ENCODE measurements at regions not wholly inside any gene's neighbourhood (a gene's known extent, or its start where the extent isn't known, plus 50 kb on each side); places are given as distances from the start of the nearest gene placed in this dataset.

DNA sequence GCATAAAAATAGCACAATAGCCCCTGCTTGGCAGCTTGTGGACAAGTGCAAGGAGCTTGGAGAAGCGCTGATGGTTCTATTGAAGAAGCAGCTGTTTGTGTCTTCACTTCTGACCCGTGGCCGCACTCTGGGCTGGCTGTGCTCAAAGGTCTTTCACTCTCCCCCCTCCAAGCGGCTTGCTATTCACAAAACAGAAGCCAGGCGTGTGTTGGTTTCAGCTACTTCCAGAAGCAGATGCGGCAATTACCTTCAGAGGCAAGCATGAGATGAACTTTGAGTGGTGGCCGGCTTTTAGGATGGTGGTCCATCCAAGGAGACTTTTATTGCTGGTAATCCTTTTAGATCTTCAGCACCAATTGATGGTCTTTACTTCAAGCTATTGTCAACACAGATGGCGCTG, 188.5 kb upstream of the ARGLU1 start:
- FAIRE-seq = no peak

DNA sequence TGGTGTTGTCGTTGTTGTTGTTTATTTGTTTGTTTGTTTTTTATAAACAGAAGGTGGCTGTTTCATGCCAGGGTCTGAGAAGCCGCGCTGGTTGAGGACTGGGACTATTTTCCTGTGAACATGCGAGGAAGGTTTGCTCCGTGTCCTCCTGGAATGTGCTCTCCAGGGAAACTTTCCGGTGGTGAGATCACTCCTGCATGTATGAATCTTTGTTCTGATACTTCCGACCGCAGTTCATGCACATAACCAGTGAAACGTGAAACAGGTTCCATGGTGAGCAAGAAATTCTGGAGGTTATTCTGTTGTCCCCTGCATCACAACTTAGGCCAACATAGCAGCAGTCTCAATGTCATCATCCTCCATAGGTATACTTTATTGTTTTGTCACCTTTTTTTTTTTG, 187.6 kb upstream of the ARGLU1 start:
- FAIRE-seq = no peak

DNA sequence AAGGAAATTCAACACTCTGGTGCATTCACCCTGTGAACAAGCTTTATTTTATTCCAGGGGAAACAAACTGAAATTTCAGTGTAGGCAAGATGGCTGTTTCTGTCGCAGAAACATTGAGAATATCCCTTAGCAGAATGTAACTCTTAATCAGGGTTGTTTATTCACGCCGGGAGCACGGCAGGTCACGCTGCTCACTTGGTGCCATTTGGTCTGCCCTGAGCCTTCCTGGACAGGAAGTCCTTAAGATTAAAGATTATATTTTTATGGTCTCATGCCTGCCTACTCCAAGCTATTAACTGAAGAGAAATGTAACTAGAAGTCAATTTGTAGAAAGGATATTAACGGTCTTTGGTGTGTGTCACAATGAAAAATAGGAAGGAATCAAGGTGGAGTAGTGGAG, 185.3 kb upstream of the ARGLU1 start:
- no peak for FAIRE-seq

DNA sequence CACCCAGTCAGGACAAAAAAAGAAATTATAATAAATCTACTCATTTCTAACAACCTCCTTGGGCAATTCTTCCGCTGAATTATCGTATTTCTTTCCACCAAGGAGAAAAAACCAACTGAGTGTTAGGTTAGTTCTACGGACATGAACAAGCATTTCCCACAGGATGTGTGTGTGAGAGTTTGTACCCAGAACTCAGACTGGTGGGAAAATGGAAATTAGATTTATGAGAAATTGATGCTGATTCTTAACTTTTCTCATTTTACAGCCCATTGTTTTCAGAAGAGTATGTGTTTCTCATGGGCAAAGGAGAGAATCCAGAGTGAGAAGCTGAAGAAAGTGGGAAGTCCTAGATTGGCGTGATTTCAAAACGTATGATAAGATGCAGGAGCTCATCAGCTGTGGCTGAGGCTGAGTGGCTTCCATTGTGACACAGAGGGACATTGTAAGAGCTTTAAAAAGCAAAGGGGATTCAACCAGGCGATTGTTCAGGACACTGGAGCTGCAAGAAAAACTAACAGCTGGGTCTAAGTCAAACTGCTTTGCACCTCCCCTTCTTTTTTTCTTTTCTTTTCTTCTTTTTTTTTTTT, 184.7 kb upstream of the ARGLU1 start:
- no peak for FAIRE-seq

DNA sequence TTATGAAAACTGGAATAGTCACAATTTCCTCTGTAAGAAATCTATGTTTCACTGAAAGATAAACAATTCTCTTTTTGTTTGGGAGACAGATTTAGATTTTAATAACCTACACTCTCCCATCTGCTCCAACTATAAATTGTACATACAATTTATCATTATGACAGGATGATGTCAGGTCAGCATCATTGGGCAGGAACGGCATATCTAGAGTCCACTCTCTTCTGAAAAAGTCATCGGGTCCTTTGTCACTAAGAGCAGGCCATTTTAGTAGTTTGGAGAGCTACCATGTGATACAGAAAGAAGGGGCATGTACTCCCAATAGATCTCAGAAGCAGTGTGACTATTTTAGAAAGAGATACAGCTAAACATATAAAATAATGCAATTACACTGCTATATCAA, 180.8 kb upstream of the ARGLU1 start:
- no peak for FAIRE-seq

DNA sequence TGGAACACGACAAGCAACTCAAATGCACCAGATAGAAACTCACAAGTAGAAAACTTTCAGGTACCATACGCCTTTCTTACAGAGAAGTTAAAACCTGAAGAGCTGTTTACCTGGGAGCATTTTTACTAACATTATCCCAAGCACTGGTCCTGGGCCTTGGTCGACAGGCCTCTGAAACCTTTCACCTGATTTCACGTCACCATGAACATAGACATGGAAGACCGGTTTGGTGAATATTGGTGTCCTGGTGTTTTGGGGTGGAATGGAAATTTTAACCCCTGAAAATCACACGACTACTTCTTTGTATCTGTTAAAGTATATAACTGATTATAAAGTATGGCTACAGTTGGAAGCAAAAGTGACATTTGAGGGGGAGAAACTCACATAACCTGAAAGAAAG, 176.6 kb upstream of the ARGLU1 start:
- no peak for FAIRE-seq

DNA sequence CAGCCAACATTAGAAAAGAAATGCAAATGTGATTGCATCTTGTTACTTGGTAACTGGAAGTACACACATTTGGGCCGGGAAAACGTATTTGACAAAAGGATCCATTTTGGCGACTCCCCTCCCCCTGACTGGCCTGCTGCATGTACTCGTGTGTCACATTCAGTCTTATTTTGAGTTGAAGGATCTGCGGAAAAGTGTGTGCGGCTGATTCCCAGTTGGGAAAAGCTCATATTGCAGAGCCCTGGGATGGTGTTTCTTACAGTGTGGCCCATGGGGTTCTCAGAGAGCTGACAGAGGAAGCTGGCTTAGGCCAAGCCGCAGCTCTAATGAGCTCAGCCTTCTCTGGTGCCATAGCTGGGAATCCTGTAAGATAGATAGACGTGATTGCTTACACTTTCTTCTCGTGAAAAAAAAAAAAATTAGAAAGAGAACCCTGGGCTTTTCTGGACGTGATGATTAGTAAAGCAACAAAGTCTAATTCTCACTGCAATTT, 170.3 kb upstream of the ARGLU1 start:
- no peak for FAIRE-seq

DNA sequence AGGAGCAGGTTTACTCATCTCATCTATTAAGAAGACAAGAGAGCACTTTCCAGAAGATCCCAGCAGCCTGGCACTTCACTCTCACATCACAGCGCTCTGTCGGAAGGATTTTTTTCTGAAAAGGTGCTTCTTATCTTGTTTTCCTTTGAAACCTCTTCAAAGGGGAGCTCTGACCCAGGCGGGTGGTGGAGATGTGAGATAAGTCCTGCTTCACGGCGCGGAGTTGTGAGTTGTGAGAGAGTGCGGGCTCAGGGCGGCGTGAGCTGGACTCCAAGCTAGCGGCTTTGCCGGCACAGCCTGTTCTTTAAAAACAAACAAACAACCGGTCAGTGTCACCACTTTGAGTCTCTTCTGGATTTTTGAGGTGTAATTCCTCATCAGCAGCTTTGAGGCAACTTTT, 169.0 kb upstream of the ARGLU1 start:
- no peak for FAIRE-seq

DNA sequence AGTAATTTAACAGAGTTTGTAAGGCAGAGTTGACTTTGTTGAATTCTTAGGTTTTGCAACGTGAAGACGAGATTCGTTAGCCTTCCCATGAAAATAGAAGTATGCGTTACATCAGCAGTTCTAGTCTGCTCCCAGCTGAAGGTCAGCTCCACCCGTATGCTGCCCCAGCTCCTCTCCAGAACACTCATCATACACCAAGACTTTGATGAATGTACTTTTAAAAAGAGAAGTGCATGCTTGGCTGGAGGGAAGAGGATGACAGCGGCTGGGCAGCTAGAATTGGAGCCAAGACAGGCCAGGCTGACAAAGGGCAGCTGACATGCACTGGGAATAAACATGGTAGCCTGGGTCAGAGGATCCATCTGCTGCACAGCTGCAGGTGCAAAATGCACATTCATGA, 166.3 kb upstream of the ARGLU1 start:
- FAIRE-seq = no peak

DNA sequence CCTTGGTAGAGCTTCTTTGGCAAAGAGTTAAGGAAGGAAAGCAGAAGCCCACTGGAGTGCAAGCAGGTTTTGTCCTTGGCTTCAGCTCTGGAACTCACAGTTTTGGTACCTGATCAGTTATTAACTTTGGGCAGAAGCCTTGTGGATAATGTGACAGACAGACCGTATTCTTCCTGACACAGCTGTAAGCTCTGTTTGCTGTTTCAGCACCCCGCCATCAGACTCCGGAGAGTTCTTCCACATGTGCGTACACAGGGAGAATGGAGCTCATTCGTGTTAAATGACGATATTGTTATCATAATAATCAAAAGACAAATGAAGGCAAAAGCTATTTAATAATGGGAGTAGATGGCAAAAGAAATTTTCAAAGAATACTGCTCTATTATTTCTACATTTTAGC, 155.1 kb upstream of the ARGLU1 start:
- FAIRE-seq = no peak

DNA sequence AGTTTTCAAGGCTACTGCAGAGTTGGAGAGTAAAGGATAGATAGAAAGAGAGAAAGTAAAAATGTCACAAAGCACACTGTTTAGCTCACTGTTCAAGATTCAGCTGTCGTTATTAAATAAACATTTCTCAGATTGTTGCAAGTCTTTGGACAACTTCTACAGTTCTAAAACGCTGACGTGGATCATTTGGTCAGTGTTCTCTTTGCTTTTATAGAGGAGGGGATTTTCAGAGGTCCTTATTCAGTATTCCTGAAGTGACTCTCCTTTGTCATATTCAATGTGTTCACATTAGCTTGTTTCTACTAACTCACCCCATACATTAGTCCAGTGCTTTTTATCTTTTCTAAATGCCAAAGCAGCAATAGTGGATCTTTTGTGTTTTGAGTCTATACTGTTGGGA, 154.7 kb upstream of the ARGLU1 start:
- no peak for FAIRE-seq

DNA sequence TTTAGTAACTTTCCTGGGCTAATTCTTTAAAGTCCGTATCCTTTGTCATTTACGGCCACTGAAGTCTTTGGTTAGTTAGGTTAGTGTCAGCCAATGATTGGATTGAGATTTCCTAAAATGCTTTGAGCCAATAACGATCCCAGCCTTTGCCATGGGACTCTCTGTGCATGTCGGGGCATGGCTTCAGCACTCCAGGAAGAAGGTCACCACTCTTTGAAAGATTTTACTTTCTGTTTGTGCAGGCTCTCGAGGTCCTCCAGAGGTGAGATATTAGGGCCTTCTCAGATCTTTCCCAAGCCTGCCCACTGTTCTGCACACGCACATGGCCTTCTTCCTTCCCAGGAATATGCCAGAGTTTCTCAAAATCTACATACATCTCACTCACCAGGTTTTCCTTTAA, 153.7 kb upstream of the ARGLU1 start:
- FAIRE-seq = no peak

DNA sequence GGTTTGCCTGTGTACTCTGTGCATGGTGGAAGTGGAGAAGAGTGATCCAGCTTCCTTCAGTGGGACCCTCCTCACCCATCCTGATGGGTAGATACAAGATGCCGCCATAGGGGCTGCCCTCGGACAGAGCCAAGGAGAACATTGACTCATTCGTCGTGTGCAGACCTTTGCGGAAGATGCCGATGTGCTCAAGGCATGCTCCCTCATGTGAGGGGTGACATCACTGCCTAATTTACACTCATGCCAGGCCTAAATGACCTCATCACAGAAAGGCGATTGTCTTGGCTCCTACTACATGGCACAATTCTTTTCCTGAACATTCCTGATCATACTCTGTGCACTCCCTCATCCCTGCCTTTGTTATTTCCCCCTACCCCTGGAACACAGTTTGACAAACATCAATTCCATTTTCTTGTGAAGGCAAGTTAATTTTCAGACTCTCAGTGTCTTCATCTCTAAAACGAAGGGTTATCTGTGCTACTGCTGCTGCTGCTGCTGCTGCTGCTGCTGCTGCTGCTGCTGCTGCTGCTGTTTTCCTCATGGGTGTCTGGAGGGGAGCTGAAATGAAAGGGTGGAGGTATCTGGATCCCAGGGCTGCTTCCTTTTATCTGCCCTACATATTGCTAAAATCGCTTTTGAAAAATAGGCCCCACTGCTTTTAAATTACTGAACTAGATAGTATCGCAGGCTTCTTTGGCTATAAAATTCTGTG, 146.5 kb upstream of the ARGLU1 start:
- no peak for FAIRE-seq

DNA sequence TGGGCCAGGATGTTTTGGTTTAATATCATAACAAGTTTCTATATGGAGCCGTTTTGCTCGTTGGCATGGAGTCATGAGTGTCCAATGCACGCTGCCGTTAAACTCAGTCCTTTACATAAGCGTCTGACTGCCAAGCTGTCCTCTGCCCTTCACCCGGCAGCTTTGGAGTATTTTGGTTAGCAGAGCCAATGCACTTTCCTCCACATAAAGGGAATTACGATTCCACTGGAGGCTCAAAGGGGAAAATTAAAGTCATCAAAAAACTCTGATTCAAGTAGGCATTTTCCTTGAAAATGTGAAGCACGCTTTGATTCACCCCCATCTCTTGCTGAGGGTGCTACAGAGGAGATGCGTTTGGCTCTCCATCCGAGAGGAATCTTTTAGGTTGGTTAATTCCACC, 144.4 kb upstream of the ARGLU1 start:
- FAIRE-seq = no peak

DNA sequence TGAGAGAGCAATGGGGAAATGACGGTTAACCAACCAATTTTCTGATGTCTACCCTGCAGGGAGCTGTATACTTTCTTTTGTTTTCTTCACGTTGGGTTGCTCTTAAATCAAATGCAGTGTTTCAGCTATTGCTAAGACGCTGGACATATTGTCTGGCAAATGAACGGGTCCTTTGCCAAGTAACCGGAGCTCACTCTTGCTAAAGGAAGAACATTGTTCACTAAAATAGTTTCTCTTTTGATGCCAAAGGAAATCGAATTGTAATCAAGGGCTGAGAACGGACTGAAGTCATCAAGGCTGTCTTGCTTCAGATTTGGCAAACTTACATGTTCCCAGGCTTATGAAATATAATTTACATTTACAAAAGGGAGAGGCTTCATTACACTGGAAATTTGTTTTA, 142.3 kb upstream of the ARGLU1 start:
- FAIRE-seq = no peak

DNA sequence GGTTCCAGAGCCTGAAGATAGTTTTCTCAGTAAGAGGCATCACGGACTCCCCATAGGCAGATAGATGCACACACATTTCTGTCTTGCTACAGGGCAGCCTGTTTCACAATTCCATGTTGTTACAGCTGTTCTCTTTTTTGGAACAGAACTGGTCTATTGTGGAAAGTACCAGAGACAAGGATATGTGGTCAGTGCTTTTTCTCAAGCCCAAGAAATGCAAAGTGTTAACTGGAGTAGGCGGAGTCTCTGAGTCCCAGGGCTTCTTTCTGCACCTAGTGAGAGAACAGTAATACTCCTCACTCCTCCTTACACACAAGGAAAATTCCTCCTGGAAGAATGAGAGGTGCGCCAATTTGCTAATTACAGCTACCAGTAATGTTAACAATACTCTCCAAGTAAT, 141.6 kb upstream of the ARGLU1 start:
- FAIRE-seq = no peak

DNA sequence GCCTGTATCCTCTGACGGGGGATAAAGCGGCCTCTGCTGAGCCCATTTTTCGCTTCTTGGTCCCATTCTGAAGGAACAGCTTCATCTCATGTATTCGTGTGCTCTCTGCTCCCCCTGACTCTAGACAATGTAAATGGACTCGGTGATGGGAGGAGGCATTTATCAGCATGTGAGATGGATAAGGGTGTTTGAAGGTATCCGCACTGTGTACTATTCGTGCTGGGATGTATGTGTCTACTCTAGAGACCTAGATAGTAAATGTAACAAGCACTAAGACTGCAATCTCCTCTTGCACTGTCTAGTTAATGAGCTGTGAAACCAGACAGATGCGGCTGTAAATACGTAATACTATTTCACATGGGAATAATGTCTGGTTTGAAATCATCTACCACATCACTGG, 134.6 kb upstream of the ARGLU1 start:
- no peak for FAIRE-seq

DNA sequence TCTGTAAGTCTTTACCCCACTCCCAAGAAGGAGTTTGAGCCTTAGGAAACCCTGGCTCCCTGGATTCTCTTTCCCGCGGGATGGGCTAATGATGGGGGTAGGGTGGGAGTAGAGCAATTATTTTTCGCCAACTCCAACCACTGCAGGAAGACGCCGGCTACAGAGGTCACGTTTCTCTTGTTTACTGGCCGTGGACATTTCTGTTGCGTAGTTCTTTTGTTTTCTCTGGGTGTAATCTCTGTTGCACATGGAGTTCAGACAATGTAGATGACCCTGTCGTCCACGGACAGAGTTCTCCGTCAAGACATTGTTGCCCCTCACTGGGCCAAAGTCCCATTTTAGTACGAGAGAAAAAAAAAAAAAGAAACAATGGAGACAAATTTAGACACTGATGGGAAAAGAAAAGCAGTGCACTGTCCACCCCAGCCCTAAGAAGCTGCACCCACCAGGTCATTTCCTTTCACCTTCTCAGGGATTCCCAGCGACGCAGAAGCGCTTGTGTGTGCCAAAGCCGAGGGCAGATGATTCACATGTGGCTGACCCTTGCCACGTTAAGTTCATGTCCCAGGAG, 133.9 kb upstream of the ARGLU1 start:
- no peak for FAIRE-seq

DNA sequence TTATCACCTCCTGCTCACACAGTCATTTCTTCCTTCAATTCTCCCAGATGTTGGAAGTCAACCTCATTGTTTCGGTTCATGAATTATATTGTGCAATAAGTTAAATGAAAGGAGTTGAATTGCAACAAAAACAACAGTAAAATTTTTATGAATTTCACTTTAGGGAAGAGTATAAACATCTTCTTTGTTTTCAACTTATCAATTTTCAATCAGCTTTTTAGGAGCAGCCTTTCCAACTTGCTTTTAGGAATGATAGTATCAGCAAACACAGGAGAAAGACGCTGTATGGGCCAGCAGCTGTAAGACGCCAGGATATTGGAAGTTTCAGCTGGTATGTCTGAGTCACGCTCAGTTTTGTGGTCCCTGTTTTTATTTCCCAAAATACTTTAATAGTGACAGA, 132.5 kb upstream of the ARGLU1 start:
- FAIRE-seq = peak; percentile 95

DNA sequence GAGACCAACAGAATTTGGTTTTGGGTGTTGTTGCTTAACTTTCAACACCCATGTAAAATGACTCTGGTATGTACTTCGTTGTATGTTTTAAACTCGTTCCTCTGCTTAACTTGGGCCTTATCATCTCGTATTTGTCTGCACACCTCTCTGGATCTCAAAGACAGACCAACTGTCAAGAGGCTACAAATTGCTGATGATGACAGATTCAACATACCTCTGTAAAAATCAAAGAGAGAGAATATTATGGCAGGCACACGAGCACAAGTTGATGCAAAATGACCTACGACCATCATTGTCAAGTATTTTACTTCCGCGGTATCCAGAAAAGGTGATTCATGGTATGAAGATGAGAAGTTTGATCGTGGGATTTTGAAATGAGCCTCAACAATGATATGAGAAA, 132.1 kb upstream of the ARGLU1 start:
- FAIRE-seq = no peak

DNA sequence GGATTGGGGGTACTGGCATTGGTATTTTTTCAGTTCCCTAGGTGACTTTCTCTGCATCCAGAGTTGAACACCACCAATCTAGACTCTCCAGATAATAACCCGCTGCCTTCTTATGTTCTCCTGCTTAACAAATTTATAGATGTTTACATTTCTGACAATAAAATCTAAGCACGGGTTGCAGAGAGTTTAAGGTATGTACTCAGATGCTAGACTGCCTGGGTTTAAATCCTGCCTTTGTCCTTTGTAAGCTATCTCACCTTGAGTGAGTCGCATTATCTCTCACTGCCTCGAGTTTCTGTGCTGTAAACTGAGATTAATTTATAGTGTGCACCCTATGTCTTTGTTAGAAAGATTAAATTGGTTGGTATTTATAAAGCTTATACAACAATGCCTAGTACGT, 131.4 kb upstream of the ARGLU1 start:
- FAIRE-seq = no peak

DNA sequence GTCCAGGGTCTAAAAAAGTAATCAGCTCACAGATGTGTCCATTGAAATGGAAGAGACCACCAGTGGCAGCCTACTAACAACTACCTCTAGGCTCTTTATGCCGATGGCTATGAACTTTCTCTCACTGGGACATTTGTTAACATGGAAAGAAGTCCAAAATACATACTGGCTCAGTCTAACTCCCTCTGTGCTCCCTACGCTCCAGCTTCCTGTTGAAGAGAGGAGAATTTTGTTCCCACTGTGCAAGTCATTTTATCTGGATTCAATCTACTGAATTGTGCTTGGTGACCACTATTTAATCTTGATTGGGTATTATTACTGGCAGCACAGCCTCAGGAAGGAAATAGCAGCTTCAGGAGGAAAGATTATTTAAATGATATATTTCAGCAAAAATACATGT, 128.8 kb upstream of the ARGLU1 start:
- no peak for FAIRE-seq

DNA sequence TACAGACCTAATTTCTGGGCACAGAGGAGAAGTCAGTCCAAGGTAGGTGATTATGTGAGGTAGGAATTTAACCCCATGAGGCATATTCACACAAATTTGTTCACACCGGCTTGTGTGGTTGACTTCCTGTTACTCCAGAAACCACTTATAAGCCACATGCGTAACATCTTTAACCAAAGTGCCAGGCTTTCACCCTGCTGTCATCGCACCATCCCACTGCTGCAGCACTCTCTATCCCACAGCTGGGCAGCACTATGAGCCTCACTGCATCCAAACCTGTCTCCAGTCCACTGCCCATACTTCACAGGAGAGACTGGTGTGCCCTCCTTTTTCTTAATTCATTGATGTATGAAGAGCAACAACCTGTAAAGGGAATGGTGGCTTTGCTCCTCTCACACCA, 128.2 kb upstream of the ARGLU1 start:
- FAIRE-seq = no peak

DNA sequence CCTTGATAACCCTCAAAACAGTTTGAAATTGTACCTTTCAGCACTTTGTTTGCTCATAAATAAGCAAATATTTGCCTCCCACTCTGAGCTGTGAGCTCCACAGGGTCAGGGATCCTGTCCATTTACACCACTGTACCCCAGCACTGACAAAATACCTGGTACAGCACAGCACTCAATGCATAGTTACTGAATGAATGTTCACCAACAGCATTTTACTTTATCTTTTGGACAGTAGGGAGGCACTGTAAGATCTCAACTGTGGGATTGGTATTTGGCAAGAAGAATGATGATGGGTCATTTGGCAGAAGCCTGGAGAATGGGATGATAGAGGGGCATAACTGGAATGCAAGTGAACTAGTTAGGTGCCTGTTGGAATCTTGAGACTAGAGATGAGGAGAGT, 127.2 kb upstream of the ARGLU1 start:
- no peak for FAIRE-seq

DNA sequence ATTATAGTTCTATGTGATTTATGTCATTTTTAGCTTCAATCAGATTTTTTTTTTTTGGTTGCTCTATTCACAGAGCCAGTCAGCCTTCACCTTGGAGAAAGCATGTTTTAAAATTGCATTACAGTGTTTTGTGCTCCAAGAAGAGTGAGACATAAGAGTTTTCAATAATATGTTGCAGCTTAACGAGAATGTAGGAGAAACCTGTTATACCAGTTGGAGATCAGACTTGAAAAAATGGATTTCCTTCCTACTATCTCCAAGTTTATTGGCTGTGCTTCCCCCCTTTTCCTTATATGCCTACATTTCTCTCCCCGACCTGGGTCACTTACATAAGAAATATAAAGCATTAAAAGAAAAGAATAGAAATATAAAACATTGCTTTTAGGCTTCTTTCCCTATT, 123.9 kb upstream of the ARGLU1 start:
- no peak for FAIRE-seq
